DND-41 (cell line): ENCODE measurements at regions not wholly inside any gene's neighbourhood (a gene's known extent, or its start where the extent isn't known, plus 50 kb on each side); places are given as distances from the start of the nearest gene placed in this dataset.

Experiments
- CTCF ChIP-seq: IDR thresholded peaks from 2 replicates; pipeline ENCODE4 v1.5.1; 2012; ENCODE audit warnings: borderline replicate concordance, low read length, moderate library complexity, mild to moderate bottlenecking; ENCODE audit not compliant: poor library complexity, severe bottlenecking; ENCODE audit errors: extremely low read depth
- EZH2 ChIP-seq: IDR thresholded peaks from 3 replicates; pipeline ENCODE4 v1.6.1; 2012; ENCODE audit warnings: borderline replicate concordance, low read depth, mild to moderate bottlenecking, moderate library complexity, low read length, inconsistent platforms; ENCODE audit not compliant: severe bottlenecking

- TF ChIP-seq CTCF: no peak
- no peak for TF ChIP-seq EZH2
Observed at GRCh38 chr9:129449066-129449465, 171.8 kb downstream of the C9orf50 start.
